Right lobe of liver (tissue), 4 donors: ENCODE measurements at regions not wholly inside any gene's neighbourhood (a gene's known extent, or its start where the extent isn't known, plus 50 kb on each side); places are given as distances from the start of the nearest gene placed in this dataset.

Experiments used
- CTCF ChIP-seq, 4 donors: fragments of 200-600 bp in 3 of 4; fragments of 450-650 bp in 1 of 4; IDR thresholded peaks; one replicate each; pipeline versions ENCODE4 v1.5.1 to v1.8.0; 2016 to 2022; ENCODE audit warnings: antibody characterized with exemption in 4 of 4, mild to moderate bottlenecking in 2 of 4
- POLR2A ChIP-seq: fragments of 450-650 bp; IDR thresholded peaks from one replicate; pipeline ENCODE4 v1.6.1; 2017; ENCODE audit warnings: antibody characterized with exemption, mild to moderate bottlenecking
- donor health status: DM: no; HTN: no; CAD: no.
- donor health status: DM: no; HTN: no; CAD: no.
- donor health status: DM: no; HTN: yes; CAD: no.

- no peak for TF ChIP-seq CTCF (IDR thresholded peaks at IDR 0.05)
- TF ChIP-seq POLR2A: no peak
Observed at GRCh38 chr4:180391613-180392012, 1851.6 kb upstream of the TENM3 start.
